GM19035 (cell line): ENCODE measurements at regions not wholly inside any gene's neighbourhood (a gene's known extent, or its start where the extent isn't known, plus 50 kb on each side); places are given as distances from the start of the nearest gene placed in this dataset.
"Not testable (repeated sequence)": the region's sequence is repeated elsewhere in the genome, so short reads cannot be mapped to it uniquely, and the experiment has no call there.

Source experiments
- ATAC-seq: cut with Tn5 transposase; IDR thresholded peaks from one replicate; pipeline ENCODE4 v1.9.1; 2021; ENCODE audit not compliant: unreplicated experiment

- ATAC-seq = no peak
Measured at GRCh38 chr13:44715287-44716230, 139.4 kb upstream of the TSC22D1 start.

DNA sequence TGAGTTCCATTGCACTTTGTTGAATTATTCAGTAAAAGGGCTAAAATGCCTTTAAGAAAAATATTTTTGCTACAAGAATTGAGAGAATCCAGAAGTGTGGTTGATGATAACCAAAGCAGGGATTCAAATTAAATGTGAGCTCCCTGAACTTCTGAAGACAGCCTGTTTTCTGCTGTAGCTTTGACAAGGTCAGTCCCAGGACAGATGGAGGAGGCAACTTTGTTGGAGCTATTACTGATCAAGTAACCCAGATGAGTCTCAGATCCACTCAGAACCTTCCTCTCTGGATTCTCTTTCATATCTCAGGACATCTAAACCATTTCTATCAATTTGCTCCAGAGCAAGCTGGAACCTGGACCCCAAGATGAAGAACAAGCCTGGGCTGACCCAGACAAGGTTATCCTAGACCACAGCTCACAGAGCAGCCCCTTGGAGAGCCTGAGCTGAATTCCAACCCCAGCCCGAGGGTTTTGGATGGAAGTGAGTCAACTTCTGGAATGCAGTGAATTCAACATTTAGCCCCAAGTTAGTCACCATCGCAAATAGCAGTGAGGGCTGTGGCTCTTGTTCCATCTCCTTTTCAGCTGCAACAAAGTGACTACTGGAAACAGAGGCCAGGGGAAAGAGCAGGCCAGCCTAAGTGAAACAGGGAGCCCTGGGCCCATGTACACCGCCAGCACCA, 137.8 kb upstream of the TSC22D1 start:
- no peak for ATAC-seq

GRCh38 chr13:44711706-44712105, 135.6 kb upstream of the TSC22D1 start:
- no peak for ATAC-seq

DNA sequence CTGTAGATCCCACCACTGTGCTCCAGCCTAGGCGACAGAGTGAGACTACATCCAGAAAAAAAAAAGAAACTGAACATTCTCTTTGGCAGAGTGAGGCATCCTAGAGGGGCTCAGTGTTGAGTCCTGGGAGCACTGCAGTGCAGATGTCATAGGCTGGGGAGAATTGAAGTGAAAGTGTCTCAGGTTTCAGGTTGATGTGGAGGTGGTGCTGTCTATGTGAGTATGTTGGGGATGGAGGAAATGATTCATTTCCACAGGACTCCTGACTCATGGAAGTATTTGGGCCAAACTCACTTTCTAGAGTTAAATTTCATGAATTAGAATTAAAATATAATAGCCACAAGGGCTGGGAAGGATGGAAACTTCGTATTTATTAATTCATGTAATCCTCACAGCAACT, 134.4 kb upstream of the TSC22D1 start:
- no peak for ATAC-seq

GRCh38 chr13:44704811-44705210, 128.7 kb upstream of the TSC22D1 start:
- not testable (repeated sequence) for ATAC-seq

DNA sequence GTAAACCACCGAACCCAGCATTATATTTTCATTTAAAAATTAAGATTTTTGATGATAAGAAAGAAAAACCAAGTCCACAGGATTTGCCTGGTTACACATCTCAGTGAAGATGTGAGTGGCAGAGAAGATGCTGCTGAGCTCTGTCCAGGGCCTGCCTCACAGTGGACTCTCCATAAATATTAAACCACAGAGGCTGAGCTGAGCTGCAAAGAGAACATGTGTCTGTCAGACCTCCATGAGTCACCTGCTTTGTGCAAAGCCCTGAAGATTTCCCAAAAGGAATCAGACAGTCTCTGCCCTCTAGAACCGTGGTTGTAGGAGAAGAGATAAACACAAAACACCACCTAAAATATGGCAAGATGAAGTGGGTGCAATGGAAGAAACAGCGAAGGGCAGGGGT, 127.2 kb upstream of the TSC22D1 start:
- no peak for ATAC-seq

GRCh38 chr13:44698066-44698465, 121.9 kb upstream of the TSC22D1 start:
- ATAC-seq = no peak

- no peak for ATAC-seq
Measured at GRCh38 chr13:44697058-44697457, 120.9 kb upstream of the TSC22D1 start.

DNA sequence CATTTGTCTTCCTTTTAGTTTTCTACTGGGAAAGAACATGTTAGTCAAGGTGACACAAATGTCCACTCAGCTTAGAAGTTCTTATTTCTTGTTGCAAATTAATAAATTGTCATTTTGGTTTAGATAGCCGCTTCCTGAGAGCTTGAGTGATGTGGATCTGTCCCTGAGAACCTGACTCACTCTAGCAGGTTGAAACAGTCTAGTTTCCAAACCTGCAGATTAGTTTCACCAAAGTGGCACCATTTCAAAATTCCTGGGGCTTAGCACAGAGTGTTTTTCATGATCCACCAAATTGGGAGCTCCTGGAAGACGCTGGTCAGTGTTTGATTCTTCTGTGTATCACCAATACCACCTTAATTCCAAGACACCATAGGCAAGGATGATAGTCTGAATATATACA, 119.4 kb upstream of the TSC22D1 start:
- ATAC-seq = no peak

DNA sequence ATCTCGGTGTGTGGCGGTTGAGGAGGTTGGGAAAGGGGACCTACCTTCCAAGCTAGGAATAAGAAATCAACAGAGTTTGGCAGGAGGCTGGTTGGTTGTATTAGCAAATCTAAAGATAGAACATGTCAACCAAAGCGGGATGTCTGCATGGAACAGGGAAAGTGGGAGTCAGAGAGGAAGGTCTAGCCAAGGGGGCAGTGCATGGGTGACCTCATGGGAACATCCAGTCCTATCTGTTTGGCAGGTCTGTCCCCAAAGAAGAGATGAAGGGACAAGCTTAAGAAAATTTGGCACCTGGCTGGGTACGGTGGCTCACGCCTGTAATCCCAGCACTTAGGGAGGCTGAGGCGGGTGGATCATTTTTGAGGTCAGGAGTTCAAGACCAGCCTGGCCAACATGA, 118.7 kb upstream of the TSC22D1 start:
- no peak for ATAC-seq

DNA sequence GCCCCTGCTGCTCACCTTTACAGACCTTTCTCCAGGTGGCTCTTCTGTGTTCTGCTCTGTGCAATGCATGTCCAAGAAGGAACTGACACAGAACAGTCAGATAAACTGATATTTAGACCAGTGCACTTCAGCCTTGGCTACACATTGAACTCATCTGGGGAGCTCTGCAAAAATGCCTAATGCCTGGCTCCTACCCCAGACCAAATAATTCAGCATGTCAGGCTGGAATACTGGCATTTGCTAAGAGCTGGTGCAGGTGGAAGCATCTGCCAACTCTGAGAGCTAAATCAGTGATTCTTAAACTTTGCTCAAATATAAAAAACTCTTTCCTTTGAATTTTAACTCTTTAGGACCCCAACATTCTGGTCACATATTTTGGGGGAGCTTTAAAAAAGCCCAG, 118.2 kb upstream of the TSC22D1 start:
- ATAC-seq = no peak

DNA sequence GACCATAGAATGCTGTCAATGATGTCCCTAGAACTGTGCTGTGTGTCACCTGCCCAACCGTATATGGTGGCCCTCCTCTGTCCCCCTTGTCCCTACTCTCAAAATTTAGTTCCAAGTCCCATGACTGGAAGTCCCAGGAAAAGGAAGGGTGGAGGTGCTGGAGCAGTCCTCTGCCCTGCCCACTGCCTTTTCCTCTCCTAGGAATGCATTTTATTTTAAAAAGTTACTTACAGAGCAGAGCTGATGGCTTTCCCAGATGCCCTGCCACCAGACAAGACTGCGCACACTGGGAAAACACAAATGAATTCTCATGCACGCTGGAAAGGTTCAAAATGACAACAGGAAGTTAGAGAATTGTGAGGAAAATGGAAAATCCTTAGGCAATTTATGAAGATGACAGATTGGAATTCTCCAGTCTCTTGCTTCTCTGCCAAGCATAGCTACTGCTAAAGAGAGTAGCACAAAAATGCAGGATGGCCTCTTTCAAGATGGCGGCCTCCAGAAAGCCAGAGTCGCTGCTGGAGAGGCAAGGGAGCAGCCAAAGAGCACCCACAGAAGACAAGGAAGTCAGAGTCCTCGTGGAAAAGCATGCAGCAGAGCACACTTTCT, 117.1 kb upstream of the TSC22D1 start:
- no peak for ATAC-seq

- no peak for ATAC-seq
Measured at GRCh38 chr13:44692173-44692713, 116.1 kb upstream of the TSC22D1 start.

- ATAC-seq = no peak
Measured at GRCh38 chr13:44690376-44690775, 114.2 kb upstream of the TSC22D1 start.

DNA sequence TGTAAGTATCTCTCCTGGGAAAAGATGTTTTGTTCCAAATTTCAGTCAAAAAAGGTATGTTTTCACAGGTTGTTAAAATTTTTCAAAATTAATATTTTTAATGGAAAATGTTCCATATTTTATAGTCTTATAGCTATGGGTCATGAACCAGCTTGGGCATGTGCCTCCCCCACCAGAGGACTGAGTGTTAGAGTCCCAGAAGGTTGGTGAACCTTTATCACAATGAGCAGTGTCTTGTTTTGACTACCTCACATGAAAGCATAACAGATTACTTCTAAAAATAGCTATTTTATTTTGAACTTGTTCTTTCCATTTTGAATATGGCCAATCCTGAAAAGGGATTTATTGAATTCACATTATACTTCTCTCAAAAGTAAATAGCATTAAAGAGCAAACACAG, 112.5 kb upstream of the TSC22D1 start:
- no peak for ATAC-seq

GRCh38 chr13:44686531-44686934, 110.4 kb upstream of the TSC22D1 start:
- ATAC-seq = no peak

GRCh38 chr13:44685641-44686040, 109.5 kb upstream of the TSC22D1 start:
- no peak for ATAC-seq

GRCh38 chr13:44682416-44682815, 106.3 kb upstream of the TSC22D1 start:
- ATAC-seq = not testable (repeated sequence)

- ATAC-seq = no peak
Measured at GRCh38 chr13:44680746-44681355, 104.7 kb upstream of the TSC22D1 start.

DNA sequence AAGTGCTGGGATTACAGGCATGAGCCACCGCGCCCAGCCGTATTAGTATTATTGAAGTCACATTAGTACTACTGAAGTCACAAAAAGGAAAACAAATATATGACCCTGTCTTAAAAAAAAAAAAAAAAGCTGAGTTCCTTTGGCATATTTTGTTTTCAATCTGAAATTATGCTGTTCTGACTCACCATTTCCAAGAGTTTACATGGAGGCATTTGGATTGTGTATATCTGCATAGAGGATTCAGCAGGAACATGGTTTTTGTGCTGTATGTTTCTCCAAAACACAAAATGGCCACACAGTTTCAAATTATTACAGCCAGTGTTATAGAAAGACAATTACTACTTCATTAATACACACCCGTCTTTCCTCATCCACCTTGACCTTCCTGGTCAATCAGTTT, 103.5 kb upstream of the TSC22D1 start:
- no peak for ATAC-seq

DNA sequence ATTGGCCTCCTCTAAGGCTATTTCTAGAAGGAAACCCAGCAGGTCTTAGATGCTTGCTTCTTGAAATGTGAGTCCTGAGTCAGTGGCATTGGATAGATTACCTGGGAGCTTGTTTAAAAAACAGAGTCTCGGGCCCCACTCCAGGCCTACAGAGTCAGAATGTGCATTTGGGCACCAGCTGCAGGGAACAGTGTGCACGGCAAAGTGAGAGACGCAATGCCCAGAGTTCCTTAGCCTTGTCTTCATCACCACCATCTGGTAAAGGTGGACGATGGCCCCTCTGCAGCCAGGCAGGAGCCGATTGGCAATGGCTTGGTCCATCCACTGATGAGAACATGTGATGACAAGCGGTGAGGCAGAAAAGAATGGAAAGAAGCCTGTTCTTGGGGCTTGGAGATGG, 102.1 kb upstream of the TSC22D1 start:
- ATAC-seq = no peak
